ENCODE measurements at regions not wholly inside any gene's neighbourhood (a gene's known extent, or its start where the extent isn't known, plus 50 kb on each side); places are given as distances from the start of the nearest gene placed in this dataset.

DNA sequence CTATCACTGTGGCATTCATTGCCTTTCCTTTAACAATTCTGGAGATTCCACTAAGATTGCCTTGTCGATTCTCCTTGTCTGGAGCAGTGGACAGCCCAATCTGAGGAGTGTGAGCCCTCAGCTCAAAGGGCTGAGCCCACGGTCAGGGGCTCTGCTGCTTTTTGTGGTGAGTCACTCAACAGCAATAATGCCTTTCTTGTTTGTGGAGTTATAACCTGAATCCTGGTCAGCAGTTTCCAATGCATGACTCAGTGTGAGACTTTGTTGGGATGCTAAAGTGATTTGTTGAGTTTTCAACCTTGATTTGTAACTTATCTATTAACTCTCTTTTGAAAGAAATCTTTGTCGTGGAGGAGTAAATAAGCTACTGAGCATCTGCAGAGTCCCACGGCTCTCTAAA, 183.5 kb downstream of the TJP1 start:
- no peak for TF ChIP-seq EZH2 (IDR thresholded peaks at IDR 0.05; ENCODE audit: low read length, missing control alignments)
- TF ChIP-seq, protein P1, sequence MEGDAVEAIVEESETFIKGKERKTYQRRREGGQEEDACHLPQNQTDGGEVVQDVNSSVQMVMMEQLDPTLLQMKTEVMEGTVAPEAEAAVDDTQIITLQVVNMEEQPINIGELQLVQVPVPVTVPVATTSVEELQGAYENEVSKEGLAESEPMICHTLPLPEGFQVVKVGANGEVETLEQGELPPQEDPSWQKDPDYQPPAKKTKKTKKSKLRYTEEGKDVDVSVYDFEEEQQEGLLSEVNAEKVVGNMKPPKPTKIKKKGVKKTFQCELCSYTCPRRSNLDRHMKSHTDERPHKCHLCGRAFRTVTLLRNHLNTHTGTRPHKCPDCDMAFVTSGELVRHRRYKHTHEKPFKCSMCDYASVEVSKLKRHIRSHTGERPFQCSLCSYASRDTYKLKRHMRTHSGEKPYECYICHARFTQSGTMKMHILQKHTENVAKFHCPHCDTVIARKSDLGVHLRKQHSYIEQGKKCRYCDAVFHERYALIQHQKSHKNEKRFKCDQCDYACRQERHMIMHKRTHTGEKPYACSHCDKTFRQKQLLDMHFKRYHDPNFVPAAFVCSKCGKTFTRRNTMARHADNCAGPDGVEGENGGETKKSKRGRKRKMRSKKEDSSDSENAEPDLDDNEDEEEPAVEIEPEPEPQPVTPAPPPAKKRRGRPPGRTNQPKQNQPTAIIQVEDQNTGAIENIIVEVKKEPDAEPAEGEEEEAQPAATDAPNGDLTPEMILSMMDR (conservative IDR thresholded peaks at IDR 0.05 in 1 of 2, IDR thresholded peaks at IDR 0.05 in 1 of 2; ENCODE audit: low read depth in 1 of 2, low read length in 2 of 2) = no peak

Measured in fibroblast of lung (primary cell).